HG03432 (cell line): ENCODE measurements at regions not wholly inside any gene's neighbourhood (a gene's known extent, or its start where the extent isn't known, plus 50 kb on each side); places are given as distances from the start of the nearest gene placed in this dataset.

ENCODE experiments used
- ATAC-seq: cut with Tn5 transposase; IDR thresholded peaks from one replicate; pipeline ENCODE4 v1.9.1; 2021; ENCODE audit warnings: mild to moderate bottlenecking, moderate library complexity; ENCODE audit not compliant: unreplicated experiment

GRCh38 chr5:3654515-3654914 is 58.9 kb downstream of the IRX1 start:
- no peak for ATAC-seq

DNA sequence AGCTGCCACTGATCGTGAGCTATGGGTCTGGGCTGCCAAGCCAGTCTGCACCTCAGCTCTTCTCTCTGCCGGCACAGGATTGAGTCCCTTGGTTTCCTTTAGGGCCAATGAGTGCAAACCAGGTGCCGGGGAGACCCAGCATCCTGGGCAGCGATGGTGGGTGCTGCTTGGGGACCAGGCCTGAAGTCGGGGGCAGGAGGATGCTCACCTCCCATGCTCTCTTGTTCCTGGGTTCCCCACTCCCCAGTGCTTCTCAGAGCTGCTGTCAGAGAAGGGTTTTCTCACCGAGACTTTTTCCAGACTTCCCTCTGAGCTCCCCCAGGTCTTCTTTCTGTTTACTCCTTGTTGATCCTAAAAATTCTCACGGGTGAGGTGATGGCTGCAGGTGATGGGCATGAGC is 61.2 kb downstream of the IRX1 start:
- ATAC-seq: no peak

DNA sequence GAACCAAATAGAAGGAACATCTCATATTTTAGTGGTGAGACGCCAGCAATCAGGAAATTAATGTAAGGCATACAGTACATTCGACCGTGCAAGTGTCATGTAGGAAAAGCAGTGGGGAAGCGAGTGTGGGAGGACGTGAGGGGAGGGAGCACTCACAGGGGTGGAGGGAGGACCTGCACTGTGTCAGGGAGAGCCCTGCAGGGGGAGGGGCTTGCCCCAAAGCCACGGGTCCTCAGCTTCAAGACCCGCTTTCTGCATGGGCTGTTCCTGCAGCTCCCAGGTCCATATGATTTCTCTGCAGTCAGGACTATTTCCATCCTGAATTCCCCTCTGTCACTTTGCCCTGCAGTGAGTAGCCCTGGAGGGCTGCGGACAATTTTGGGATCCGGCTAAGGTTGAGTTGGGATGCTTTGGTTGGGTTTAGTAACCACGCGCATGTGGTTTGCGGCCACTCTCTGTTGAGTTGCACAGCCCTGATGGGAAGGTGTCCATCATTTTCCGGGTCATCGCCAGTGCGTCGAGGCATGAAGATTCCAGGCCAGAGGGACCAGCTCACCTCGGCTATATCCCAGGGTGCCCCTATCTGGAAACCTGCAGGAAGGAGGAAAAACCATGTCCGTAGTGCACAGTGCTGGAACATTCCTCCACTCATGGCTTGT is 61.9 kb downstream of the IRX1 start:
- ATAC-seq: no peak

DNA sequence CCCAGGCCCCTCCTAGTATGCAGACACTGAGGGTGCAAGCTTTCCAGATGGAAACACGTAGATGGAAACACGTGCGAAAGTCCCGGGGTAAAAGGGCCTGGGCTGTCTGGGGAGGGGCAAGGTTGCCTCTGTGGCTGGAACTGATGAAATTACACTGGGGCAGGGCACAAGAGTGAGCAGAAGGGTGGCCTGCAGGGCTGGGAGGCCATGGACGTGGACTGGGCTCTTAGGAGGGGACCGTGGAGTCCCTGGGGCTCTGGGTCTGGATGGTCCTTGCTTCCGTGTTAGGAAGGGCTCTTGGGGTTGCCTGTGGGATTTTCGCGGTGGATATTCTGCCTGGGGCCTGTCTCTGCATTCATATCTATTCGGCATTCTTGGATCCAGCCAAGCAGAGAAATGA is 63.3 kb downstream of the IRX1 start:
- ATAC-seq: no peak

- no peak for ATAC-seq
Measured at GRCh38 chr5:3659907-3660306, 64.3 kb downstream of the IRX1 start.

DNA sequence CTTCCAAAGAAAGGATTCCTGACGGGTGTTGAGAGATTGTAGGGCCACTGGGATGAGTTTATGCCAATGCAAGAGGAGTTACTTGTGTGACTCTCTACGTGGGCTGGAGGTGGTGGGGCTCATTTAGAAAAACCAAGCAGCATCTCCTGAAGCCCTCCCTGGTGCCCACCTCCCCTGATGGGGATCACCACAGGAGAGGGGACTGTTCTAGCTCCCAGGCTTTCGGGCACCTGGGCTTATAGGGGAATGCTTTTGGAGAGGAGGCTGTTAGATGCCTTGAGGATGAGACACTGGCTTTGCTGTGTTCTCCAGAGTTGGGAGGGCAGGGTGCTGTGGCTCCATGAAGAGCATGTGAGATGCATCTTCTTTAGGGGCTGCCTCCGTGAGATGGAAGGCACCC is 65.0 kb downstream of the IRX1 start:
- no peak for ATAC-seq

GRCh38 chr5:3661755-3662296 is 66.2 kb downstream of the IRX1 start:
- ATAC-seq: no peak

GRCh38 chr5:3662344-3662743 is 66.7 kb downstream of the IRX1 start:
- no peak for ATAC-seq

GRCh38 chr5:3671337-3671736 is 75.7 kb downstream of the IRX1 start:
- ATAC-seq: no peak

DNA sequence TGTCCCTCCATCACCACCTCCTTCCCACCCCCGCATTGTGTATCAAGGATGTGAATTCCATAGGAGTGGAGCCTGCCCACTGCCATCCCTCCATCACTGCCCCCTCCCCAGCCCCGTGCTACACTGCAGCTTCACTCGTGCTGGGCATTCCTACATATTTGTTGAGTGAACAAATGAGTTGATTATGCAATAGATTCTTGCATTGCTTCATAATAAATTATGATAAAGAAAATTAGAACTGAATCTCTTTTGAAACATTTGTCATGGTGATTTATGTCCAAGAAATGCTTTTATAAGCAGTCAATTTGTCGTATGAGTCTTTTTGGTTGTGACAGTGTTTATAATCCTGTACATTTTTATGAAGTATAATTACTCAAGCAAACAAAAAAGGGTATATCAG is 83.2 kb downstream of the IRX1 start:
- ATAC-seq: no peak

- ATAC-seq: no peak
Measured at GRCh38 chr5:3680821-3681220, 85.2 kb downstream of the IRX1 start.

GRCh38 chr5:3684118-3684517 is 88.5 kb downstream of the IRX1 start:
- ATAC-seq: no peak

GRCh38 chr5:3684771-3685354 is 89.2 kb downstream of the IRX1 start:
- no peak for ATAC-seq

- ATAC-seq: no peak
Measured at GRCh38 chr5:3694819-3695218, 99.2 kb downstream of the IRX1 start.

GRCh38 chr5:3695818-3696217 is 100.2 kb downstream of the IRX1 start:
- no peak for ATAC-seq

DNA sequence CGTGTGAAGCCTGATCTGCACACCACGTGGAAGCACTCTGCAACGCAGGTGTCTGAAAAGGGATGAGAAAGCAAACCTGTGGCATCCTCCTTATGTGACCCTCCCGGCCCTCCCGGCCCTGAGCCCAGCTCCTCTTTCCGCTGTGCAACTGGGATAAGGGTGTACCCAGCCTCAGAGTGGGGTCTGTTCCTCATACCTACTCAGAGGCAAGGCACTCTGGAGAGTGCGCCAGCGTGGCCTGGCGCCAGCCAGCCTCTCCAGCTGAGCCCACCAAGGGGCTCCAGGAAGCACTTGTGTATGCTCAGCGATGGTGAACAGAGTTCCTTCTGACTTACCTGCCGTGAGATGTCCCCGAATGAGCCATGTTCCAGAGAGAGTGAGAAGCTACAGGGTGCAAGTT is 102.8 kb downstream of the IRX1 start:
- no peak for ATAC-seq

GRCh38 chr5:3701694-3702093 is 106.1 kb downstream of the IRX1 start:
- ATAC-seq: no peak

- no peak for ATAC-seq
Measured at GRCh38 chr5:3704661-3705060, 109.0 kb downstream of the IRX1 start.

GRCh38 chr5:3709068-3709716 is 113.6 kb downstream of the IRX1 start:
- ATAC-seq: no peak

- ATAC-seq: no peak
Measured at GRCh38 chr5:3709717-3710348, 114.2 kb downstream of the IRX1 start.

GRCh38 chr5:3715062-3715461 is 119.4 kb downstream of the IRX1 start:
- ATAC-seq: no peak

DNA sequence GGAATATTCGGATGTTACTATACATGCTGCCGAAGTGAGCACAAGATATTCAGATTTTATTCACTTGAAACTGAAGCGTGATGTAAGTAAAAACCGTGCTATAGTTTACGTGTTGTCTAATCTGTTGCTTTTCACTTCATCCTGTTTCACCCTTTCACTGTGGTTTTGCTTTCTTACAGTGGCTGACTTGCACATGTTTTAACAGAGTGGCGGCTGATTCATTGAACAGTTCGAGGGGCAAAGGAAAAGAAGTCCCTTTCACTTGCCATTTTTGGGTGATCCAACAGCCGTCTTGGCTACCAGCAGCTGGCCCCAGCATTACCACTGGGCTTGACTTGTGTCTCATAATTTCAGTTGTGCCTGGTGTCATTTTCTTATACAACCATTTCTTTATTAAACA is 134.0 kb downstream of the IRX1 start:
- no peak for ATAC-seq
